Stimulated activated CD8-positive, alpha-beta memory T cell treated with anti-CD3 and anti-CD28 coated beads, Interleukin-12 subunit alpha, Interleukin-12 subunit beta, amount 100 ng/mL, for 24 hours (primary cell): ENCODE measurements at regions not wholly inside any gene's neighbourhood (a gene's known extent, or its start where the extent isn't known, plus 50 kb on each side); places are given as distances from the start of the nearest gene placed in this dataset.

Experiments used
- DNase-seq: peaks from one replicate; pipeline ENCODE4 v3.0.0-alpha.2; 2020; ENCODE audit errors: extremely low read depth

GRCh38 chr14:50038398-50039119 lies 77.8 kb downstream of the VCPKMT start:
- DNase-seq, result no peak

DNA sequence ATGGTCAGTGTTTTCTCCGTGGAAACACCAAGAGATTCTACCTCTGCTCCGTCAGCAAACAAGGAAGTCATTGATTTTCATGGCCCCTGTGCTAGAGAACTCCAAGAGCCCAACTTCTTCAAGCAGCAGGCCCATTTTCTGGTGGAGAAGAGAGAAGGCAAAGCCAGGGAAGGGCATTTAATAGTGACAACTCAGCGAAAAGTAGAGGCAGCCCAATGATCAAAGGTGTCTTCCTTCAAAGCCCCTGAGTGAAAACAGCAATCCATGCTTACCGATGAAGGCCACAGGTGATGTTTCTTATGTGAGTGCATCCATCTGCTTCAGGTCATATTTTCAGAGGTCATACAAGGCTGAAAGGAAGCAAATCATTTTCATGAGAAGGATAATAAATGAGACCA lies 77.3 kb downstream of the VCPKMT start:
- no peak for DNase-seq

GRCh38 chr14:50039734-50040400 lies 76.5 kb downstream of the VCPKMT start:
- no peak for DNase-seq

- DNase-seq, result no peak
These were observed 76.0 kb downstream of the VCPKMT start for GRCh38 chr14:50040401-50040775.

DNA sequence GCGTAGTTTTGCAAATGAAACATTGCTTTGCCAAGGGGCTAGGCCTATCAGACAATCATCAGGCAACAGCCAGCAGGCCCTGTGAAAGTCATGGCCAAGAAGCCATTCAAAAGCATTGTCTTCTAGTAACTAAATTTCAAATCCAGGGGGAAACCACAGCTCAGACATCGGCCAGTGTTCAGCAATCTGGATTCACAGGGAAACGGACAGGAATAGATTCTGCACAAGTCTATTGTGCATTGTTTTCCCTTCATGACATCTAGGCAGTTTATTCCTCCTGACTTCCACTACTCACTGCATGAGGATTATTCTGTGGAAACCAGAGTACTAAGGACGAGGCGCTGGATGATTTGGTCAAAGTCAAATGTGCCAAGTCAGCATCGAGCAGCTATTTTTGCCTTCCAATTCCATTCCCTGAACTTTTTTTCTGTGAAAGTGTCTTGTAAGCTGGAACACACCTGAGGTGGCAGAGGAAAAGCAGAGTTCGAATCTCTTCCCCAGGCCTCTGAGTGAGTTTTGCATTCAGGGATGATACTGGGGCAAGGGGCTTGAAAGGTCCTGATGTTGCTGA lies 75.4 kb downstream of the VCPKMT start:
- no peak for DNase-seq

GRCh38 chr14:50041980-50042379 lies 74.4 kb downstream of the VCPKMT start:
- DNase-seq, result no peak

GRCh38 chr14:50044042-50044651 lies 72.2 kb downstream of the VCPKMT start:
- DNase-seq, result no peak

DNA sequence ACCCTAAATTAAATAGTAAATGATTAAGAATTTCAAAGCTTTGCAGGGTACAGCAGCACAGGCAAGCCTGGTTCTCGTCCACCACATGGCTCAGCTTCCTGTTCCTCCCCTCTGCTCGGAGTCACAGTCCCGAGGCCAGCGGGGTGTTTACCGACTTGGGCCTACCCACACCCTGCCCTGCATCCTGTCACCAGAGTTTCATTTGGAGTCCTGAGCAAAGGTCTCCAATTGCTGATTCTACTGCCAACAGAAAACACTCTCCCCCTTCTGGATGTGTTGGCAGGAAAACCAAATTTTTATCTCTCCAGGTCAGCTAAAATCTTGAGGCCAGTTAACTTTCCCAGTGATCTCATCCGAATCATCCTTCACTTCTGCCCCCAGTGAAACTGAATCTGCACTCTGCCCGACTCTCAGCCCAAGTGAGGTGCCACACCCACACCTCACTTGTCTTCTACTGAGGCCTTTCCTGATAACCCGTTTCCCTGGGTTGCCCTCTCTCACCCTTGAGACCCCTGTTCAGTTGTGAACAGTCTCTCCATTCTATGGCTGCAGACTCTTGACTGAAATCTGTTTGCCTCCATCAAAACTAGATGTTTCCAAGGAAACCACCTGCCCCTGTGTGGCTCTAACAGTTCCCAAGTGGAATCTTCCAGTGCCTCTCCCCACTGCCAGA lies 71.2 kb downstream of the VCPKMT start:
- no peak for DNase-seq

GRCh38 chr14:50045837-50046236 lies 70.5 kb downstream of the VCPKMT start:
- no peak for DNase-seq

DNA sequence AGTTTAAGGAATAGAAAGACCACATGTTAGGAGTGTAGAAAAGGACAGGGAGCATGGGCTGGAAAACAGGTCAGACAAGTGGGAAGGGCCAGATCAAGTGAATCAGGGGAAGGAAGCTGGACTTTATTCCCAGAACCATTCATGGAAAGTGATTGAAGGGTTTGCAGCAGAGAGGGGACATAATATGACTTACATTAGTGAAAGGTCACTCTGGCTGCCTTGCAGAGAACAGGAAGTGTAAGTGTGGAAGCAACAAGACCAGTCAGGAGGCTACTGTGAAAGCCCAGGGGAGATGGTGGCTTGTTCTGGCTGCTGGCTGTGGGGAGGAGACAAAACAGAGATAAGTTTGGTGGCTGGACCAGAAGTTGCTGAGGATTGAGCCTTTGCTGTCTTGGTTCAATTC lies 69.1 kb downstream of the VCPKMT start:
- no peak for DNase-seq

DNA sequence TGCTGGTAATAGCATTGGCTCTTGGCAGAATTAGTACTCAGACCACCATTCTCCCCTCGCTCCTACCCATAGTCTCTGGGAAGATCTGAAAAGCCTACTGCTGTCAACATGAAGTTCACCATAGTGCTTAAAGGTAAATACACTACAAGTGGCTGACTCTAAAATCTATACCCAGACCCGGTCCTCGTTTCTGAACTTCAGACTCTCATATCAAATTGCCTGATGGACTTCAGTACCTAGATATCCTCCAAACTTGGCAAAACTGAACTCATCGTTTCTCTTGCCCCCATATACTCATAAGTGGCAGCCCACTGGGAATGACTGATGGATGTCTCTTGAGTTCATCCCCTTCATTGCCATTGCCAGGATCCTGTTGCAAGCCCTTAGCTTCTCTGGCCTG lies 67.3 kb downstream of the VCPKMT start:
- no peak for DNase-seq

DNA sequence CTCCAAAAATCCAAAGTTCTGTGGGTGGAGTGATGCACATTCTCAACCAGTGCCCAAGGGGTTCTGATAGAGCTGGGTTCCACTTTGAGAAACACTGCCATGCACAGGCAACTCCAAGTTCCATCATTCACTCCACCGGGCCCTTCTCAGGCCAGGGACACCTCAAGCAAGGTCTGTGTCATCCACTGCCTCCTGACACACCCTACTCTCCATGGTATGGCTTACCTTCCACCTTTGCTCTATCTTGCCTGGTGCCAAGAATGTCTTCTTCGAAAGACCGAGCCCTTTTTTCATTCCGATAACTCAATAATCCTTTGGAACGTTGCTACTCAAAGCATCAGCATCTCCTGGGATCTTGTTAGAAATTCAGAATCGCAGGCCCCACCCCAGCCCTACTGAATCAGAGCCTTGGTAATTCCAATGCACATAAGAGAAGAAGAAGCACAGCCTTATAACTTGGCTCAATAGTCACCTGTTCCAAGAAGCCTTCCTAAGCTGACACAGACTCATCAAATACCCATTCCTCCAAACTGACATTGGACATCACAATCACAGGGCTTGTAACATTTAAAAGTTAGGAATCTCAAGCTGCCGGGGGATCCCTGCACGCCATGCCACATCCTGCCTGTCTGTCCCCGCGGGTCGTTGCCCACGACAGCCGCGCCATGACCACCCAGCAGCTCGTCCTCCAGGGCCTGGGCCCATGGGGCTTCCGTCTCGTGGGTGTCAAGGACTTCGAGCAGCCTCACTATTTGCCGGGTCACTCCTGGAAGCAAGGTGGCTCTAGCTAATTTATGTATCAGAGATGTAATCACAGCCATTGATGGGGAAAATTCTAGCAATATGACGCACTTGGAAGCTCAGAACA lies 66.4 kb downstream of the VCPKMT start:
- no peak for DNase-seq

DNA sequence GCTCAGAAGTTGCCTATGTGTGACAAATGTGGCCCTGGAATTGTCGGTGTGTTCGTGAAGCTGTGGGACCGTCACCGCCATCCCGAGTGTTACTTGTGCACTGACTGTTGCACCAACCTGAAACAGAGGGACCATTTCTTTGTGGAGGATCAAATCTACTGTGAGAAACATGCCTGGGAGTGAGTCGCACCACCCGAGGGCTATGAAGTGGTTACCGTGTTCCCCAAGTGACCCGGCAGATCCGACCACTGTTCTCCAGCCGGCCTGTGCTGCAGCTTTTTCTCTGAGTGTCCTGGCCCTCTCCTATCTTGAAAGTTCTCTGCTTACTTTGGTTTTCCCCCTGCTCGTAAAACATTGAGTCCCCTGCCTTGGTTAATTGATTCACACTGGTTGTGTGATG lies 65.3 kb downstream of the VCPKMT start:
- DNase-seq, result no peak

- no peak for DNase-seq
These were observed 64.7 kb downstream of the VCPKMT start for GRCh38 chr14:50051706-50052105.

GRCh38 chr14:50052517-50052916 lies 63.9 kb downstream of the VCPKMT start:
- no peak for DNase-seq

DNA sequence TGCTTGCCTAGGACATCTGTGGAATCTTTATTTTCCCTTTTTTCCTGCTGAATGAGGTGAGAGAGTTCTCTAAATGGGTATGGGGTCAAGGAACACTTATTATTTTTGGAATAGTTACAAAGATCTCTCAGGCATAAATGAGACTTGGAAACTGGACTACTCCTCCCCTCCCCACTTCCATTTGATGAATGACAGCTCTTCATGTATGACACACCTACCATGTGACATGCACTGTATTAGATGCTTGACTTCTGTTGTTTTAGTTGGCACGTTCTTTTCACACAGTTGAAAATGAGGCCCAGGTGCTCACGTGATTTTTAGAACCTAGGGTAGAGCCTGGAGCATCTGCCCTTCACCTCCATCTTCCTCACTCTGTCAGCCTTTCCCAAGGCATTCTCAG lies 62.4 kb downstream of the VCPKMT start:
- no peak for DNase-seq

GRCh38 chr14:50055461-50056228 lies 60.7 kb downstream of the VCPKMT start:
- no peak for DNase-seq

DNA sequence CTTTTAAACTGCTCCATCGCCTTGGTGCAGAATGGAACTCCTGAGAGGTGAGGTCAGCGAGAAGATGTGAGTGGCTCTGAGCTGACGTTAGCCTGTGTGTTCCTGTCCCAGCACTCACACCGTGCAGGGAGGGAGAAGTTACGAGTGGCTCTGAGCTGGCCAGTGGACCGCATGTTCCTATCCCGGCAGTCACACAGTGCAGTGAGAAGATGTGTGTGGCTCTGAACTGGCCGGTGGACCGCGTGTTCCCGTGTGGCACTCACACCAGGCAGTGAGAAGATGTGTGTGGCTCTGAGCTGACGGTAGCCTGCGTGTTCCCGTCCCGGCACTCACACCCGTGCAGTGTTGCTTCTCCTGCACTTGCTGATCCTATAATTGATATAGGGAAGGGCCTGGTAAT lies 59.9 kb downstream of the VCPKMT start:
- DNase-seq, result no peak

DNA sequence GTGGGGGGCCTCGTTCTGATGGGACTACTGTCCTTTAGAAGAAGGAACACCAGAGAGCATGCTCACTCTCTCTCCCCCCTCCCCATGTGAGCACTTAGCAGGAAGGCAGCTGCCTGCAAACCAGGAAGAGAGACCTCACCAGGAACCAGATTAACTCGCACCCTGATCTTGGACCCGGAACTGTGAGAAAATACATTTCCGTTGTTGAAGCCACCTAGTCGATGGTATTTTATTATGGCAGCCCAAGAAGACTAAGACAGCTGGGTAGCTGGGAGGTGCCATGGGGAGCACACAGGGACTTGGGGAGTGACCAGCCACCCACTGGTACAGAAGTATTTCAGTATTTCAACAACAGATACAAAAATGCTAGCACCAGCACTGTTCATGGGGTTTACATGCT lies 59.0 kb downstream of the VCPKMT start:
- DNase-seq, result no peak

DNA sequence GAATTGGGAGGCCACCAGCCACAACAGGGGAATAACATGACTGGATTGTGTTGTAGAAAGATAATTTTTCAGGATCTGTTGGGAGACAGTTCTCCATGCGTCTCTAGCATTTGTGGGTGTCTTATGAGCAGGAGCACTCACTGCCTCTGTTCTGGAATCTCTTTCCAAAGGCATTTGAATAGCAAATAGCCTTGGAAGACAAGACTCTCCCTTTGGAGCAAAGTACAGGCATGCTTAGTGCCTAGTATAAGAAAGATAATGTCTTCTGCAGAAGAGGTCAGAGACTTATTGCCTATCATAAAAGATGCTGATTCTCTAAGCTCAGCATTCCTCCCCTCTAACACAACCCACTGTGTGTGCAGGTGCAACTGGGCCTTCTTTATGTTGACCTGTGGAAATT lies 58.3 kb downstream of the VCPKMT start:
- DNase-seq, result no peak
